ENCODE measurements at regions not wholly inside any gene's neighbourhood (a gene's known extent, or its start where the extent isn't known, plus 50 kb on each side); places are given as distances from the start of the nearest gene placed in this dataset.

- Histone ChIP-seq H3K27ac (ENCODE audit: low read depth, low read length) (no peak overlapping the region), H3K4me1 (ENCODE audit: control insufficient read depth in 2 of 2, insufficient read depth in 2 of 2, low read length in 2 of 2) (no peaks in the 10 kb centered on the region), H3K9me3 (ENCODE audit: control insufficient read depth in 2 of 3, low read length in 3 of 3) (no peaks in the 10 kb centered on the region), H3K27me3 (ENCODE audit: control insufficient read depth in 2 of 2, insufficient read depth in 2 of 2, low read length in 2 of 2) (no peaks in the 10 kb centered on the region), H3K36me3 (ENCODE audit: control insufficient read depth in 2 of 3, insufficient read depth in 3 of 3, low read length in 3 of 3) (no peaks in the 10 kb centered on the region), H3K4me3 (ENCODE audit: low read length) (no peak overlapping the region)
- ChIA-PET POLR2A (interaction anchor here (1.0 kb wide), 1 partner anchor 16 kb away, joined by 3 read pairs; no protein-coding TSS in a partner anchor), CTCF (no interaction called here)
- H3K27me3 Mint-ChIP-seq, result peaks cover 0 to 5% (median 0%) of the 10 kb centered on the region in 5 donors
- peaks cover 0 to 9% (median 3%) of the 10 kb centered on the region in 7 donors for H3K4me1 Mint-ChIP-seq
- H3K9me3 Mint-ChIP-seq, result peaks cover 0 to 2% (median 0%) of the 10 kb centered on the region in 11 donors
- intact Hi-C loops (cut with micrococcal nuclease), result no loop called here
- no peak for DNase-seq
- ATAC-seq, result no peak
- peaks cover 0 to 3% (median 0%) of the 10 kb centered on the region in 5 donors for H3K36me3 Mint-ChIP-seq
- H3K27ac Mint-ChIP-seq, result no peak overlapping the region
- no peak overlapping the region for H3K4me3 Mint-ChIP-seq
These were observed 176.5 kb upstream of the LYSMD4 start for GRCh38 chr15:99909592-99910295.

GRCh38 chr15:99907698-99908097 lies 174.5 kb upstream of the LYSMD4 start:
- H3K4me1 Mint-ChIP-seq, result peaks cover 0 to 9% (median 3%) of the 10 kb centered on the region in 7 donors
- peaks cover 0 to 5% (median 0%) of the 10 kb centered on the region in 5 donors for H3K27me3 Mint-ChIP-seq
- peaks cover 0 to 2% (median 0%) of the 10 kb centered on the region in 11 donors for H3K9me3 Mint-ChIP-seq

DNA sequence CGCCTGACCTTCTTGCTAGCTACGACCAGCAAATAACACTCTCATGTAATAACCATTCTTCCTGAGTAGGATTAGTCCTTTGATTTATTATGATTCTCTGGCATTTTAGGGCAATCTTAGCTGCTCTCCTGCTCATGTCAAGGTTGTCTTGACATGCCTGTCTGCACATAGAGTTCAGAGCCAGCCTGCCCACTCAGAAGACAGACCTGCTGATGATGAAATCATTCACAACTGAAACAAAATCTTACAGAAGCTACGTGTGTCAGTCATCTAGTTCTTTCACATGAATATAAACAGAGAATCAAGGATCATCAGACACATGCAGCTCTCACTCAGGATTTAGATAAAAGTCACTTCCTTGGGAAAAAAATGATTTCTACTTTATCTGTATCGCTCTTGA lies 173.6 kb upstream of the LYSMD4 start:
- H3K4me3 Mint-ChIP-seq, result no peak overlapping the region
- ChIA-PET CTCF (no interaction called here), POLR2A (no interaction called here)
- peaks cover 0 to 7% (median 0%) of the 10 kb centered on the region in 5 donors for H3K36me3 Mint-ChIP-seq
- Histone ChIP-seq H3K4me3 (ENCODE audit: low read length) (no peak overlapping the region), H3K36me3 (ENCODE audit: control insufficient read depth in 2 of 3, insufficient read depth in 3 of 3, low read length in 3 of 3) (no peaks in the 10 kb centered on the region), H3K4me1 (ENCODE audit: control insufficient read depth in 2 of 2, insufficient read depth in 2 of 2, low read length in 2 of 2) (no peaks in the 10 kb centered on the region), H3K27ac (ENCODE audit: low read depth, low read length) (no peak overlapping the region), H3K27me3 (ENCODE audit: control insufficient read depth in 2 of 2, insufficient read depth in 2 of 2, low read length in 2 of 2) (no peaks in the 10 kb centered on the region), H3K9me3 (ENCODE audit: control insufficient read depth in 2 of 3, low read length in 3 of 3) (no peaks in the 10 kb centered on the region)
- intact Hi-C loops (cut with micrococcal nuclease), result no loop called here
- peaks cover 0 to 1% (median 0%) of the 10 kb centered on the region in 11 donors for H3K9me3 Mint-ChIP-seq
- DNase-seq (no peak), ATAC-seq (no peak)
- H3K27ac Mint-ChIP-seq, result no peak overlapping the region
- H3K27me3 Mint-ChIP-seq, result peaks cover 0 to 5% (median 0%) of the 10 kb centered on the region in 5 donors
- H3K4me1 Mint-ChIP-seq, result peaks cover 0 to 4% (median 0%) of the 10 kb centered on the region in 7 donors

More at GRCh38 chr15:99907698-99908097, 174.5 kb upstream of the LYSMD4 start:
- no peak overlapping the region for H3K27ac Mint-ChIP-seq
- H3K36me3 Mint-ChIP-seq, result peaks cover 0 to 7% (median 0%) of the 10 kb centered on the region in 5 donors
- ChIA-PET CTCF (no interaction called here), POLR2A (no interaction called here)
- no peak overlapping the region for H3K4me3 Mint-ChIP-seq
- ATAC-seq (no peak), DNase-seq (no peak)
- no peaks in the 10 kb centered on the region for H3K27me3 ChIP-seq (ENCODE audit: control insufficient read depth in 2 of 2, insufficient read depth in 2 of 2, low read length in 2 of 2)
- H3K36me3 ChIP-seq (ENCODE audit: control insufficient read depth in 2 of 3, insufficient read depth in 3 of 3, low read length in 3 of 3), result no peaks in the 10 kb centered on the region
- H3K4me1 ChIP-seq (ENCODE audit: control insufficient read depth in 2 of 2, insufficient read depth in 2 of 2, low read length in 2 of 2), result no peaks in the 10 kb centered on the region
- intact Hi-C loops (cut with micrococcal nuclease), result no loop called here
- no peaks in the 10 kb centered on the region for H3K9me3 ChIP-seq (ENCODE audit: control insufficient read depth in 2 of 3, low read length in 3 of 3)
- H3K4me3 ChIP-seq (ENCODE audit: low read length), result no peak overlapping the region
- H3K27ac ChIP-seq (ENCODE audit: low read depth, low read length), result no peak overlapping the region

GRCh38 chr15:99906311-99906710 lies 173.1 kb upstream of the LYSMD4 start:
- no peak overlapping the region for H3K4me3 Mint-ChIP-seq
- no peaks in the 10 kb centered on the region for H3K36me3 ChIP-seq (ENCODE audit: control insufficient read depth in 2 of 3, insufficient read depth in 3 of 3, low read length in 3 of 3)
- no peak overlapping the region for H3K4me3 ChIP-seq (ENCODE audit: low read length)
- H3K9me3 Mint-ChIP-seq, result peaks cover 0 to 1% (median 0%) of the 10 kb centered on the region in 11 donors
- no peaks in the 10 kb centered on the region for H3K9me3 ChIP-seq (ENCODE audit: control insufficient read depth in 2 of 3, low read length in 3 of 3)
- no peaks in the 10 kb centered on the region for H3K27me3 ChIP-seq (ENCODE audit: control insufficient read depth in 2 of 2, insufficient read depth in 2 of 2, low read length in 2 of 2)
- H3K27me3 Mint-ChIP-seq, result peaks cover 0 to 5% (median 0%) of the 10 kb centered on the region in 5 donors
- no peak overlapping the region for H3K27ac Mint-ChIP-seq
- H3K4me1 Mint-ChIP-seq, result peaks cover 0 to 4% (median 0%) of the 10 kb centered on the region in 7 donors
- no peaks in the 10 kb centered on the region for H3K4me1 ChIP-seq (ENCODE audit: control insufficient read depth in 2 of 2, insufficient read depth in 2 of 2, low read length in 2 of 2)
- H3K27ac ChIP-seq (ENCODE audit: low read depth, low read length), result no peak overlapping the region
- no peak for DNase-seq
- no peak for ATAC-seq
- ChIA-PET POLR2A (no interaction called here), CTCF (no interaction called here)
- intact Hi-C loops (cut with micrococcal nuclease), result no loop called here
- peaks cover 0 to 7% (median 0%) of the 10 kb centered on the region in 5 donors for H3K36me3 Mint-ChIP-seq

DNA sequence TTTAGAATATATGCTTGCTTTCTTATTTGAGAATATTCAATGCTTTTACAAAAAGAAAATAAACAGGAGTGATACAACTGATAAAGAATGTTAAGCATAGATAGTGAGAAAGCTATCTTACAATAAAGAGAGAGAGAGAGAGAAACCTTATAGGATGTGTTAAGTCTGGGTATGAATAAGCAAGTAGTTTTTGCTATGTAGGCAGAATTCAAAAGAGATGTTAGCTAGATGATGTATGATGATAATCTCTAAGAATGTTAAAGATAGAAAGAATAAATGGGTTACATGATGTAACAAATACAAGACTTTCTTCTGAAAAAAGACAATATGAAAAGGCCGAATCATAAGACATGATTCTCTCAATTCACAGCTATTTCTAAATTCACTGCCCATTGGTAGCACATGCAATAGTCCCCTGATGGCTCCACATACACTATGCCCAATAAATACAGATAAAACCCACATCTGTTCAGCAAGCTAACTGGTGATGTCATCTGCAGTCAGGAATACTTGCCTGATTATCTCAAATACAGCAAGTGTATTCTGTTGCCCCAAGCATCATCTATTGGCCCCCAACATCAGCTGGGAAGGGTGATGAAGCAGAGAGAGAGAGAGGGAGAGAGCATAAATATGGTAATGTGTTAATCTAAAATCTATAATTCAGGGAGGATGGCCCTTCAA lies 169.2 kb upstream of the LYSMD4 start:
- no peak overlapping the region for H3K27ac Mint-ChIP-seq
- Histone ChIP-seq H3K27me3 (ENCODE audit: control insufficient read depth in 2 of 2, insufficient read depth in 2 of 2, low read length in 2 of 2) (no peaks in the 10 kb centered on the region), H3K36me3 (ENCODE audit: control insufficient read depth in 2 of 3, insufficient read depth in 3 of 3, low read length in 3 of 3) (no peaks in the 10 kb centered on the region), H3K4me1 (ENCODE audit: control insufficient read depth in 2 of 2, insufficient read depth in 2 of 2, low read length in 2 of 2) (no peaks in the 10 kb centered on the region), H3K27ac (ENCODE audit: low read depth, low read length) (no peak overlapping the region), H3K9me3 (ENCODE audit: control insufficient read depth in 2 of 3, low read length in 3 of 3) (no peaks in the 10 kb centered on the region), H3K4me3 (ENCODE audit: low read length) (no peak overlapping the region)
- intact Hi-C loops (cut with micrococcal nuclease), result no loop called here
- peaks cover 0 to 13% (median 10%) of the 10 kb centered on the region in 5 donors for H3K36me3 Mint-ChIP-seq
- H3K27me3 Mint-ChIP-seq, result no peaks in the 10 kb centered on the region
- ATAC-seq (no peak), DNase-seq (no peak)
- H3K4me1 Mint-ChIP-seq, result no peaks in the 10 kb centered on the region
- H3K4me3 Mint-ChIP-seq, result no peak overlapping the region
- CTCF ChIA-PET, result interaction anchor here (0.6 kb wide), 1 partner anchor 630 kb away, joined by 3 read pairs; no protein-coding TSS in a partner anchor
- H3K9me3 Mint-ChIP-seq, result peaks cover 0 to 12% (median 3%) of the 10 kb centered on the region in 11 donors
- POLR2A ChIA-PET, result no interaction called here

DNA sequence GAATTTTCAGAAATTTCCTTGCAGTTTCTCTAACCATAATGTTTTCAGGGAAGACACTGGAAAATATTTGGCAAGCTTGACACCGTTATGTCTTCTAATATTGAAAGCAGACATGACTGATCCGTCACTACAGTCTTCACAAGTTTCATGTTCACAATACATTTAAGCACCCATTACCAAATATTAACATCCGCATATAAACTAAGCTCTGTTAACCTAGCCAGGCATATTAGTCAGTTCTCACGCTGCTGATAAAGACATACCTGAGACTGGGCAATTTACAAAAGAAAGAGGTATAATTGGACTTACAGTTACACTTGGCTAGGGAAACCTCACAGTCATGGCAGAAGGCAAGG lies 162.7 kb upstream of the LYSMD4 start:
- CTCF ChIA-PET, result no interaction called here

More for the DNA sequence above, 162.7 kb upstream of the LYSMD4 start:
- H3K36me3 ChIP-seq (ENCODE audit: control insufficient read depth in 2 of 3, insufficient read depth in 3 of 3, low read length in 3 of 3), result no peaks in the 10 kb centered on the region
- no peaks in the 10 kb centered on the region for H3K4me1 ChIP-seq (ENCODE audit: control insufficient read depth in 2 of 2, insufficient read depth in 2 of 2, low read length in 2 of 2)
- no peak overlapping the region for H3K27ac ChIP-seq (ENCODE audit: low read depth, low read length)
- peaks cover 0 to 13% (median 3%) of the 10 kb centered on the region in 11 donors for H3K9me3 Mint-ChIP-seq
- POLR2A ChIA-PET, result no interaction called here
- H3K27me3 Mint-ChIP-seq, result no peaks in the 10 kb centered on the region
- no peaks in the 10 kb centered on the region for H3K9me3 ChIP-seq (ENCODE audit: control insufficient read depth in 2 of 3, low read length in 3 of 3)
- no peak for DNase-seq
- H3K36me3 Mint-ChIP-seq, result peaks cover 0 to 38% (median 23%) of the 10 kb centered on the region in 5 donors
- H3K4me3 Mint-ChIP-seq, result no peak overlapping the region
- H3K4me3 ChIP-seq (ENCODE audit: low read length), result no peak overlapping the region
- ATAC-seq, result no peak
- intact Hi-C loops (cut with micrococcal nuclease), result no loop called here
- H3K27ac Mint-ChIP-seq, result no peak overlapping the region
- no peaks in the 10 kb centered on the region for H3K4me1 Mint-ChIP-seq
- H3K27me3 ChIP-seq (ENCODE audit: control insufficient read depth in 2 of 2, insufficient read depth in 2 of 2, low read length in 2 of 2), result no peaks in the 10 kb centered on the region
